H1 (cell line): ENCODE measurements at regions not wholly inside any gene's neighbourhood (a gene's known extent, or its start where the extent isn't known, plus 50 kb on each side); places are given as distances from the start of the nearest gene placed in this dataset.
"Not testable (repeated sequence)": the region's sequence is repeated elsewhere in the genome, so short reads cannot be mapped to it uniquely, and the experiment has no call there.

Experiments
- EP300 ChIP-seq, 2 experiments: IDR thresholded peaks; 1 replicate in 1 of 2; 2 replicates in 1 of 2; pipeline ENCODE4 v1.6.1; 2011 to 2012; ENCODE audit warnings: low read depth in 2 of 2, low read length in 2 of 2, mild to moderate bottlenecking in 2 of 2, borderline replicate concordance in 1 of 2, inconsistent platforms in 1 of 2, moderate library complexity in 1 of 2
- EZH2 ChIP-seq: fragments of 200-600 bp; sonication (generic); IDR thresholded peaks from 2 replicates; pipeline ENCODE4 v1.7.1; 2012; ENCODE audit warnings: low read depth, mild to moderate bottlenecking, moderate library complexity, low read length, inconsistent platforms; ENCODE audit not compliant: severe bottlenecking
- TF ChIP-seq, protein P1 (sequence below), 3 experiments: IDR thresholded peaks; 1 replicate in 2 of 3; 2 replicates in 1 of 3; pipeline versions ENCODE4 v1.5.1 to v1.6.1; 2011; ENCODE audit warnings: low read length in 3 of 3, mild to moderate bottlenecking in 3 of 3, inconsistent platforms in 2 of 3, low read depth in 1 of 3, moderate library complexity in 1 of 3; ENCODE audit not compliant: insufficient read depth in 1 of 3; ENCODE audit errors: control extremely low read depth in 1 of 3

DNA sequence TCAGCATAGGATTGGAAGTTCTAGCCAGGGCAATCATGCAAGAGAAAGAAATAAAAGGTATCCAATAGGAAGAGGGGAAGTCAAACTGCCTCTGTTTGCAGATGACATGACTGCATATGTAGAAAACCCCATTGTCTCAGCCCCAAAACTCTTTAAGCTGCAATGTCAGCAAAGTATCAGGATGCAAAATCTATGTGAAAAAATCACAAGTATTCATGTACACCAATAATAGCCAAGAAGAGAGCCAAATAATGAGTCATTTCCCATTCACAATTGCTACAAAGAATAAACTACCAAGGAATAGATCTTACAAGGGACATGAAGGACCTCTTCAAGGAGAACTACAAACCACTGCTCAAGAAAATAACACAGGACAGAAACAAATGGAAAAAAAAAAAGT lies 1074.3 kb upstream of the DEFB115 start:
- not testable (repeated sequence) for TF ChIP-seq EZH2; EP300 (IDR thresholded peaks at IDR 0.05; ENCODE audit: borderline replicate concordance in 1 of 2, low read depth in 2 of 2, low read length in 2 of 2)
- TF ChIP-seq, protein P1, sequence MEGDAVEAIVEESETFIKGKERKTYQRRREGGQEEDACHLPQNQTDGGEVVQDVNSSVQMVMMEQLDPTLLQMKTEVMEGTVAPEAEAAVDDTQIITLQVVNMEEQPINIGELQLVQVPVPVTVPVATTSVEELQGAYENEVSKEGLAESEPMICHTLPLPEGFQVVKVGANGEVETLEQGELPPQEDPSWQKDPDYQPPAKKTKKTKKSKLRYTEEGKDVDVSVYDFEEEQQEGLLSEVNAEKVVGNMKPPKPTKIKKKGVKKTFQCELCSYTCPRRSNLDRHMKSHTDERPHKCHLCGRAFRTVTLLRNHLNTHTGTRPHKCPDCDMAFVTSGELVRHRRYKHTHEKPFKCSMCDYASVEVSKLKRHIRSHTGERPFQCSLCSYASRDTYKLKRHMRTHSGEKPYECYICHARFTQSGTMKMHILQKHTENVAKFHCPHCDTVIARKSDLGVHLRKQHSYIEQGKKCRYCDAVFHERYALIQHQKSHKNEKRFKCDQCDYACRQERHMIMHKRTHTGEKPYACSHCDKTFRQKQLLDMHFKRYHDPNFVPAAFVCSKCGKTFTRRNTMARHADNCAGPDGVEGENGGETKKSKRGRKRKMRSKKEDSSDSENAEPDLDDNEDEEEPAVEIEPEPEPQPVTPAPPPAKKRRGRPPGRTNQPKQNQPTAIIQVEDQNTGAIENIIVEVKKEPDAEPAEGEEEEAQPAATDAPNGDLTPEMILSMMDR (IDR thresholded peaks at IDR 0.05; ENCODE audit: control extremely low read depth in 1 of 3, insufficient read depth in 1 of 3, low read depth in 1 of 3, low read length in 3 of 3), result not testable (repeated sequence)
